ENCODE measurements at regions not wholly inside any gene's neighbourhood (a gene's known extent, or its start where the extent isn't known, plus 50 kb on each side); places are given as distances from the start of the nearest gene placed in this dataset.

- DNase-seq: no peak
Observed at GRCh38 chr16:5863071-5863606, 765.5 kb upstream of the EEF2KMT start.

- DNase-seq: no peak
Observed at GRCh38 chr16:5862103-5862840, 764.7 kb upstream of the EEF2KMT start.

- no peak for DNase-seq
Observed at GRCh38 chr16:5861241-5861640, 763.6 kb upstream of the EEF2KMT start.

DNA sequence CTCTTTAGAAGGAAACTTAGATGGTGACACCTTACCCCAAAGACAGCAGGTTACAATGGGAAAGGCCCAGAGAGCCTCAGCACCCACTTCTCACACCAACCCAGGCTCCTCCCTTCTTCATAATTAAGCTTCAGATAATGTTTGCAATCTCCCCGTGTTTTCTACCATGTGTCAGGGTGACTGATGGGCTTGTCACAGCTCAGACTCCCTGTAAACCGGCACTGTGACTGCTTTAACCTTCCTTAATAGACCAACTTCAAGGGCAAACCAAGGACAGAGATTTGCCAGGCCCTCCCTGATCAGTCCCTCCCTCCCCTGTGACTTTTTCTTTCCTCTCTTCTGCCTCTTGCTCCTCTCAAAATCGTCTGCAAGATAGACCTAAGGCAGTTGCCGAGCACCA, 760.6 kb upstream of the EEF2KMT start:
- DNase-seq: no peak

- DNase-seq: no peak
Observed at GRCh38 chr16:5854027-5854426, 756.4 kb upstream of the EEF2KMT start.

- DNase-seq: no peak
Observed at GRCh38 chr16:5852151-5852550, 754.6 kb upstream of the EEF2KMT start.

- no peak for DNase-seq
Observed at GRCh38 chr16:5851393-5851982, 753.9 kb upstream of the EEF2KMT start.

DNA sequence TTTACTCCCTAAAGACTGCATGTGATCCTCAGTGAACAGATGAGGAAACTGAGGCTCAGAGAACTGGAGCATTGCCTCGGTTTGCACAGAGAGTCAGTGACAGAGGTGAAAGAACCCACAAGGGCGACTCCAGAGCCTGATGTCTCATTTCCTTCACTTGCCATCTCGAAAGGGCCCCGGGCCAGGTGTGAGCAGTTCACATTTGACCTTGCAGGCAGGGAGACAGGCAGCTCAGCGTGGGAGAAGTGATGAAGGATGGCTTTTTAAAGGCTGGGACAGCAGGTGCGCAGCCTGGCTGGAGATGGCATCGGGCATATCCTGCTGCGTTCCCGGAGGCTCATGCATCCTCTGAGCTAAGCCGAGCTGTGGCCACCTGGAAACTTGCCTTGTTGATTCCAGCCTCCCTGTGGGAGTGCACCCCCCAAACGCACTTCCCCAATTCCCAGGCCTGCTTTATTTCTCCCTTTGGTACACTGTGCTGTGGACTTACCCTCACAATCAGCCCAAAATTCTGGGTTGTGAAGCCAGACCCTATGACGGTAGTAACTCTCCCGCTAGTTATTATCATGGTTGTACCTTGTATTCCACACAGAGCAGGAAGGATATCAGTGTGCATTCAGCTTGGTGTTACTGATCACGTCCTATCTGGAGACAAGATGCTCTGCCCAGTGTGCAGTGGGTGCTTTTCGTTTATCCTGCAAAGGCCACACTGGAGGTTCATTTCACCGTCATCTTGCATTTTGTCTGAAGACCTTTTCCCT, 753.2 kb upstream of the EEF2KMT start:
- DNase-seq: no peak

DNA sequence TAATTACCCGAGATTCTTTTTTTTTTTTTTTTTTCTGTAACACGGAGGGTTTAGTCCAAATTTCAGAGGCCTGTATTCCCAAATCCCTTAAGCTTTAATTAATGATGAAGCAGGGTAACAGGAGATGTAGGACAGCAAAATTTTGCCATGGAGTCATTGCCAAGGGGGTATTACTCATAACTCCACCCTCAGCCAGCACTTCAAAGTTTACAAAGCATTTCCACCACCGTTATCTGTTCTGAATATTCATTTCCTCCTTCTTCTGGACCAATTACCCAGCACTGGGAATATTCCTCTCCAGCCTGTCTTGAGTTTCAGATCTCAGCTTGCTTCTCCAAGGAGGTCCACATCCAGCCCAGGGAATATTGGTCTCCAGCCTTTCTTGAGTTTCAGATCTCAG, 747.5 kb upstream of the EEF2KMT start:
- no peak for DNase-seq

- DNase-seq: no peak
Observed at GRCh38 chr16:5841974-5842373, 744.4 kb upstream of the EEF2KMT start.

GRCh38 chr16:5838725-5839124, 741.1 kb upstream of the EEF2KMT start:
- no peak for DNase-seq

GRCh38 chr16:5838071-5838470, 740.5 kb upstream of the EEF2KMT start:
- DNase-seq: no peak

- DNase-seq: no peak
Observed at GRCh38 chr16:5837007-5837670, 739.5 kb upstream of the EEF2KMT start.

- DNase-seq: no peak
Observed at GRCh38 chr16:5835876-5836275, 738.3 kb upstream of the EEF2KMT start.

DNA sequence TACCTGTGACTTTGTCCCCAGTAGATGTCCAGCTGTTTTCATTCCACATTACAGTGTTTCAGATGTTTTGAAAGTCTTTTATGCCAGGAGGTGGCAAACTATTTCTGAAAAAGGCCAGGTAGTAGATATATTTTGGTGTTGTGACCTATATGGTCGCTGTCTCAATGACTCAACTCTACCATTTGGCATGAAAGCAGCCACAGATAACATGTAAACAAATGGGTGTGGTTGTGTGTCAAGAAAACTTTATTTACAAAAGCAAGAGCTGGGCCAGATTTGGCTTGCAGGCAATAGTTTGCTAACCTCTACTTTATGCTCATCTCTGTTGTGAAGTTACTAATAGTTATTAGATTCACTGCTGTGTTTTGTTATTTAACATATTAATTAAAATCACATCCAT, 728.7 kb upstream of the EEF2KMT start:
- no peak for DNase-seq

GRCh38 chr16:5820472-5820871, 722.9 kb upstream of the EEF2KMT start:
- no peak for DNase-seq

GRCh38 chr16:5815570-5816237, 718.1 kb upstream of the EEF2KMT start:
- DNase-seq: no peak

DNA sequence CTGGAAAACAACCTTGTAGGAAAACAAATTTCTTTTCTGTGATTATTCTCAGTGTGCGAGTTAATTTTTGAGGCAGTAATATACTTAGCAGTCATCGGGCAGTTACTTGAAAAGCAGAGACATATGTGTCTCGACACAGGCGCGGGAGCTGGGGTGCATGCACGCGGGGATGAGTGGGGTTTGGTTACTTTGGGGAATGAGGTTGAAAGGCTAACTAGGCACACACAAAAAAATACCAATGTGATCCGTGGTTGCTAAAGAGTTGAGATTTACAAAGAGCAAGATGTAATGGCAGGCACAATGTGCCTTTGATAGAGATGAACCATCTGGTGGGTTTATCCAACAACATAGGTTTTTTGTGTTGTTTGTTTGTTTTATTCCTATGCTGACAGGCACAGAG, 703.8 kb upstream of the EEF2KMT start:
- no peak for DNase-seq

DNA sequence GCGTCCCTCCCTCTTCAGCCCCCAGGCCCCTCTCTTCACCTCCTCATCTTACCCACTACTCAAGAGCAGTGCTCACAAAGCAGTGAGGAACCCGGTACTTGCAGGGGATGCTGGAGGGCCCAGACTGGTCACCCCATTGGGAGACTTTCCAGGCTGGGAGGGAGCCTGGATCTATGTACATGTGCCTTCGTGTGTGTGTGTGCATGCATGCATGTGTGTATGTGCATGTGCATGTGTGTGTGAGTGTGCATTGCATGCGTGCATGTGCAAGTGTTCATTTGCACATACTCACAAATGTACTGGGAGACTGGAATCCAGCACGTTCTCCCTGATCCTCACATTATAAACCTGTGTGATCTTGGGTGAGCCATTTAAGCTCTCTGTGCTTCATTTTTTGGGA, 696.0 kb upstream of the EEF2KMT start:
- no peak for DNase-seq

DNA sequence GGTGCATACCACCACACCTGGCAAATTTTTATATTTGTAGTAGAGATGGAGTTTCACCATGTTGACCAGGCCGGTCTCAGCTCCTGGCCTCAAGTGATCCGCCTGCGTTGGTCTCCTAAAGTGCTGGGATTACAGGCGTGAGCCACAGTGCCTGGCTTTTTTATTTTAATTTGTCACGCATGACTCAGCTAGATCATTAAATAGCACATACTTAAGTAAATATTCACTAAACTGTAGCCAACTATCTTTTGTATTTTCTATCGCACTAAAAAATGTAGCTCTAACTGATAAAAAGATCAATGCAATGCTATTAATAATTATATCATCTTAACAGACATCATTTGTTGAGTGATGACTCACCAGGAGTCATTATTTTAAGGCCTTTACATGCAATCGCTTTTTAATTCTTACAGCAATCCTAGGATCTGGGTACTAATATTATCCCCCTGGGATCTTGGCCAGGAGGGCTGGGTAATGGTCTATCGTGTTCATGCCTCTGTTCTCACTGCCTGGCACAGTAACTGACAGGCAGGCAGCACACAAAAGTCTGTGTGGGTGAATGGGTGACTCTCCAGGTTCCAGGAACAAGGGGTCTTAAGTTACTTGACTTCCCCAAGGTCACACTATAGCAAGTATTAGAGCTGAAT, 693.5 kb upstream of the EEF2KMT start:
- no peak for DNase-seq

GRCh38 chr16:5790512-5790911, 692.9 kb upstream of the EEF2KMT start:
- no peak for DNase-seq

DNA sequence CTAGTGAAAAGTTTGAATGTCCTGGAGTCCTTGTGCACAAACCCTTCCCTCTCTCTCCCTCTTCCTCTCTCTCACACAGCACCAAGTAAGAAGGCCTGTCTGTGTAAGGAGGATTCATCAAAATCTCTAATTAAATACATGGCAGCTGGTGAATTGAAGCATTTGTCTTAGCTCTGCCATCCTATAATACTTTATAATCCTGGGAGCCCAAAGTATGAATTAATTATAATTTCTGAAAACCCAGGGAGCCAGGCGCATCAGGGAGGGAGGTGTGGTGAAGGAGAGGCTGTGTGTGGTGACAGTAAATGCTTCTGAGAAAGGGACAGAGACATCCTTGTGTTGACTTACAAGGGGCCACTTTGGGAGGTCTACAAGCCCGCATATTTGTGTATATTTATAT, 691.4 kb upstream of the EEF2KMT start:
- DNase-seq: no peak
